ENCODE measurements at regions not wholly inside any gene's neighbourhood (a gene's known extent, or its start where the extent isn't known, plus 50 kb on each side); places are given as distances from the start of the nearest gene placed in this dataset.

- TF ChIP-seq CTCF (IDR thresholded peaks at IDR 0.05) (no peak), TCF7L2 (IDR thresholded peaks at IDR 0.05; ENCODE audit: low read depth, low read length) (no peak)
- TF ChIP-seq, protein P1, sequence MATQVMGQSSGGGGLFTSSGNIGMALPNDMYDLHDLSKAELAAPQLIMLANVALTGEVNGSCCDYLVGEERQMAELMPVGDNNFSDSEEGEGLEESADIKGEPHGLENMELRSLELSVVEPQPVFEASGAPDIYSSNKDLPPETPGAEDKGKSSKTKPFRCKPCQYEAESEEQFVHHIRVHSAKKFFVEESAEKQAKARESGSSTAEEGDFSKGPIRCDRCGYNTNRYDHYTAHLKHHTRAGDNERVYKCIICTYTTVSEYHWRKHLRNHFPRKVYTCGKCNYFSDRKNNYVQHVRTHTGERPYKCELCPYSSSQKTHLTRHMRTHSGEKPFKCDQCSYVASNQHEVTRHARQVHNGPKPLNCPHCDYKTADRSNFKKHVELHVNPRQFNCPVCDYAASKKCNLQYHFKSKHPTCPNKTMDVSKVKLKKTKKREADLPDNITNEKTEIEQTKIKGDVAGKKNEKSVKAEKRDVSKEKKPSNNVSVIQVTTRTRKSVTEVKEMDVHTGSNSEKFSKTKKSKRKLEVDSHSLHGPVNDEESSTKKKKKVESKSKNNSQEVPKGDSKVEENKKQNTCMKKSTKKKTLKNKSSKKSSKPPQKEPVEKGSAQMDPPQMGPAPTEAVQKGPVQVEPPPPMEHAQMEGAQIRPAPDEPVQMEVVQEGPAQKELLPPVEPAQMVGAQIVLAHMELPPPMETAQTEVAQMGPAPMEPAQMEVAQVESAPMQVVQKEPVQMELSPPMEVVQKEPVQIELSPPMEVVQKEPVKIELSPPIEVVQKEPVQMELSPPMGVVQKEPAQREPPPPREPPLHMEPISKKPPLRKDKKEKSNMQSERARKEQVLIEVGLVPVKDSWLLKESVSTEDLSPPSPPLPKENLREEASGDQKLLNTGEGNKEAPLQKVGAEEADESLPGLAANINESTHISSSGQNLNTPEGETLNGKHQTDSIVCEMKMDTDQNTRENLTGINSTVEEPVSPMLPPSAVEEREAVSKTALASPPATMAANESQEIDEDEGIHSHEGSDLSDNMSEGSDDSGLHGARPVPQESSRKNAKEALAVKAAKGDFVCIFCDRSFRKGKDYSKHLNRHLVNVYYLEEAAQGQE (IDR thresholded peaks at IDR 0.05; ENCODE audit: insufficient read depth in 1 of 2, low read depth in 2 of 2, low read length in 1 of 2): no peak
These were observed 55.3 kb upstream of the SPATA31E1 start for GRCh38 chr9:87827341-87827740.

All from Panc1 (cell line).